Esophagus squamous epithelium (tissue), 4 donors: ENCODE measurements at regions not wholly inside any gene's neighbourhood (a gene's known extent, or its start where the extent isn't known, plus 50 kb on each side); places are given as distances from the start of the nearest gene placed in this dataset.

ENCODE experiments used
- POLR2A ChIP-seq, 4 donors: fragments of 450-650 bp; IDR thresholded peaks; one replicate each; pipeline ENCODE4 v1.6.1; 2017; ENCODE audit warnings: antibody characterized with exemption in 4 of 4, mild to moderate bottlenecking in 4 of 4, moderate library complexity in 3 of 4
- TF ChIP-seq, protein P1 (sequence below), 6 experiments: fragments of 450-650 bp in 4 of 6; fragments of 200-600 bp in 2 of 6; sonication (generic) in 2 of 6; IDR thresholded peaks; one replicate each; pipeline ENCODE4 v1.5.1; 2016 to 2019; ENCODE audit warnings: antibody characterized with exemption in 6 of 6, mild to moderate bottlenecking in 4 of 6, moderate library complexity in 4 of 6

DNA sequence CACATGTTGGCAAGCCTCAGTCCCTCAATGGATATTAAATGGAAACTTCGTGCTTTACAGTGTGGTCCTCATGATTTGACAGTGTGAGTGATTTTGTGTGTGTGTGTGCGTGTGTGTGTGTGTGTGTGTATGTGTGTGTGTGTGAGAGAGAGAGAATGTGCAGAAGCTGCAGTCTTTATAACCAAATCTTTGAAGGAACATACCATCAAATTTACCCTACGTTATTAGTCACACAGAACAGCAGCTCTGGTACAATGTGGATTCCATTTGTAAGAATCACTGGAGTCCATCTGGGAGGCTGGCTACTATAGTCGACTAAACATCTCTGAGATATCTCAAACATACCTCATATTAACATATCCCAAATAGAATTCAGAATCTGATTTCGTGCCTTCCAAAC is 928.0 kb upstream of the POT1 start:
- TF ChIP-seq, protein P1, sequence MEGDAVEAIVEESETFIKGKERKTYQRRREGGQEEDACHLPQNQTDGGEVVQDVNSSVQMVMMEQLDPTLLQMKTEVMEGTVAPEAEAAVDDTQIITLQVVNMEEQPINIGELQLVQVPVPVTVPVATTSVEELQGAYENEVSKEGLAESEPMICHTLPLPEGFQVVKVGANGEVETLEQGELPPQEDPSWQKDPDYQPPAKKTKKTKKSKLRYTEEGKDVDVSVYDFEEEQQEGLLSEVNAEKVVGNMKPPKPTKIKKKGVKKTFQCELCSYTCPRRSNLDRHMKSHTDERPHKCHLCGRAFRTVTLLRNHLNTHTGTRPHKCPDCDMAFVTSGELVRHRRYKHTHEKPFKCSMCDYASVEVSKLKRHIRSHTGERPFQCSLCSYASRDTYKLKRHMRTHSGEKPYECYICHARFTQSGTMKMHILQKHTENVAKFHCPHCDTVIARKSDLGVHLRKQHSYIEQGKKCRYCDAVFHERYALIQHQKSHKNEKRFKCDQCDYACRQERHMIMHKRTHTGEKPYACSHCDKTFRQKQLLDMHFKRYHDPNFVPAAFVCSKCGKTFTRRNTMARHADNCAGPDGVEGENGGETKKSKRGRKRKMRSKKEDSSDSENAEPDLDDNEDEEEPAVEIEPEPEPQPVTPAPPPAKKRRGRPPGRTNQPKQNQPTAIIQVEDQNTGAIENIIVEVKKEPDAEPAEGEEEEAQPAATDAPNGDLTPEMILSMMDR (IDR thresholded peaks at IDR 0.05) = no peak
- TF ChIP-seq POLR2A (IDR thresholded peaks at IDR 0.05) = no peak
